Endothelial cell of umbilical vein (primary cell): ENCODE measurements at regions not wholly inside any gene's neighbourhood (a gene's known extent, or its start where the extent isn't known, plus 50 kb on each side); places are given as distances from the start of the nearest gene placed in this dataset.

ENCODE experiments used
- CTCF ChIP-seq, 2 donors: IDR thresholded peaks; 1 replicate in 1 of 2; 2 replicates in 1 of 2; pipeline ENCODE4 v1.5.1; 2011; ENCODE audit warnings: low read length in 2 of 2, mild to moderate bottlenecking in 2 of 2, moderate library complexity in 2 of 2, control low read depth in 1 of 2, inconsistent platforms in 1 of 2, low read depth in 1 of 2; ENCODE audit not compliant: insufficient read depth in 1 of 2; ENCODE audit errors: extremely low read depth in 1 of 2
- EZH2 ChIP-seq: IDR thresholded peaks from 2 replicates; pipeline ENCODE4 v1.6.1; 2012; ENCODE audit warnings: borderline replicate concordance, low read depth, mild to moderate bottlenecking, moderate library complexity, low read length, inconsistent platforms; ENCODE audit not compliant: severe bottlenecking
- FOS ChIP-seq: IDR thresholded peaks from 2 replicates; pipeline ENCODE4 v1.6.1; 2011; ENCODE audit warnings: mild to moderate bottlenecking, low read length, moderate library complexity, borderline replicate concordance; ENCODE audit not compliant: insufficient read depth
- JUN ChIP-seq: IDR thresholded peaks from 2 replicates; pipeline ENCODE4 v1.6.1; 2011; ENCODE audit warnings: borderline replicate concordance, low read depth; ENCODE audit not compliant: insufficient read length, insufficient read depth
- MAX ChIP-seq: IDR thresholded peaks from 2 replicates; pipeline ENCODE4 v1.6.1; 2011; ENCODE audit not compliant: insufficient read depth, insufficient read length
- MYC ChIP-seq: IDR thresholded peaks from one replicate; pipeline ENCODE4 v1.6.1; 2011; ENCODE audit warnings: mild to moderate bottlenecking, low read depth, low read length
- POLR2A ChIP-seq: IDR thresholded peaks from 2 replicates; pipeline ENCODE4 v1.6.1; 2012; ENCODE audit warnings: low read depth, mild to moderate bottlenecking, control low read depth, low read length

- TF ChIP-seq CTCF (IDR thresholded peaks at IDR 0.05; ENCODE audit: extremely low read depth in 1 of 2, insufficient read depth in 1 of 2, low read depth in 1 of 2, low read length in 2 of 2) (no peak), FOS (no peak), POLR2A (no peak), EZH2 (no peak), JUN (no peak), MAX (no peak), MYC (no peak)
These were observed 555.3 kb downstream of the DNAJB9 start for GRCh38 chr7:109125001-109125400.
